ENCODE measurements at regions not wholly inside any gene's neighbourhood (a gene's known extent, or its start where the extent isn't known, plus 50 kb on each side); places are given as distances from the start of the nearest gene placed in this dataset.
"Not testable (repeated sequence)": the region's sequence is repeated elsewhere in the genome, so short reads cannot be mapped to it uniquely, and the experiment has no call there.

- H3K27me3 Mint-ChIP-seq (ENCODE audit: low read depth) = peaks cover 2% of the 10 kb centered on the region
- no peaks in the 10 kb centered on the region for H3K4me1 Mint-ChIP-seq (ENCODE audit: low read depth)
- no peak overlapping the region for H3K27ac Mint-ChIP-seq
- no peak for DNase-seq (ENCODE audit: low spot score)
- H3K36me3 Mint-ChIP-seq (ENCODE audit: low read depth) = no peaks in the 10 kb centered on the region
- H3K4me3 Mint-ChIP-seq = no peak overlapping the region
- no peaks in the 10 kb centered on the region for H3K9me3 Mint-ChIP-seq
Observed at GRCh38 chr10:51006686-51007085, 67.6 kb upstream of the PRKG1 start.

DNA sequence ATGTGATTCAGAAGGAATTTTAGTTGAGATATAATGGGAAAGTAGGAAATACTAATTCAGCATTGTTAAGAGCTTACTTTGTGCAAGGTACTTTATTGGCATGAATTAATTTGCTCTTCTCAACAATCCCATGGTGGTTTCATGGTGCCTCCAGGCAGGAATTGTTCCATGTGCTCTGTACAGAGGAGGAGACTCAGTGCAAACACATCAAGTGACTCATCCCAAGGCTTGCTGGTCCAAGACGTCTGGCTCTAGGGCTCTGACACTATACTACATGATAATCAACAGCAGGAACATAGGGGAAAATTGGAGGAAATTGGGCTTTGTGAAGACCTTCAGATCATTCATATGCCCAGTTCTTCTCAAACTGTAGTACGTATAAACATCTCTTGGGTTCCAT is 66.5 kb upstream of the PRKG1 start:
- Mint-ChIP-seq H3K27ac (no peak overlapping the region), H3K4me3 (no peak overlapping the region), H3K36me3 (ENCODE audit: low read depth) (no peaks in the 10 kb centered on the region), H3K9me3 (no peaks in the 10 kb centered on the region), H3K27me3 (ENCODE audit: low read depth) (peaks cover 2% of the 10 kb centered on the region), H3K4me1 (ENCODE audit: low read depth) (no peaks in the 10 kb centered on the region)
- no peak for DNase-seq (ENCODE audit: low spot score)

GRCh38 chr10:51008346-51008745 is 65.9 kb upstream of the PRKG1 start:
- Mint-ChIP-seq H3K4me3 (no peak overlapping the region), H3K9me3 (no peaks in the 10 kb centered on the region), H3K27me3 (ENCODE audit: low read depth) (peaks cover 2% of the 10 kb centered on the region), H3K27ac (no peak overlapping the region), H3K36me3 (ENCODE audit: low read depth) (no peaks in the 10 kb centered on the region), H3K4me1 (ENCODE audit: low read depth) (no peaks in the 10 kb centered on the region)
- DNase-seq (ENCODE audit: low spot score) = no peak

DNA sequence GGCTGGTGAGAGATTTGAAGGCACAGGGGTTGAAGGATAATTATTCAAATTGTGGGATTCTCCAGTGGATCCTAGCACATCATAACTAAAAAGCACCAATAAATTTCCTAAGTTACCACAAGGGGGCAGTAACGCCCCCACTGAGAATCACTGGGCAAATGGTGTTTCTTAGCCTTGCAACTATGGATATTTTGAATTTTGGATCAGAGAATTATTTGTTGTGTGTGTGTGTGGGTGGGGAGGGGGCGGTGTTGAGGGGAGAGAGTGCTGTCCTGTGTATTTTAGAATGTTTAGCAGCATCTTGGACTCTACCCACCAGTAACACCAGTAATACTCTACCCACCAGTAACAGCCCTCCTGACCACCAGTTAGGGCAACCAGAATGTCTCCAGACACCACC is 63.3 kb upstream of the PRKG1 start:
- Mint-ChIP-seq H3K4me3 (no peak overlapping the region), H3K27me3 (ENCODE audit: low read depth) (peaks cover 4% of the 10 kb centered on the region), H3K4me1 (ENCODE audit: low read depth) (no peaks in the 10 kb centered on the region), H3K36me3 (ENCODE audit: low read depth) (no peaks in the 10 kb centered on the region), H3K9me3 (no peaks in the 10 kb centered on the region), H3K27ac (no peak overlapping the region)
- DNase-seq (ENCODE audit: low spot score) = no peak

- Mint-ChIP-seq H3K27ac (no peak overlapping the region), H3K9me3 (no peaks in the 10 kb centered on the region), H3K4me1 (ENCODE audit: low read depth) (no peaks in the 10 kb centered on the region), H3K4me3 (no peak overlapping the region), H3K36me3 (ENCODE audit: low read depth) (no peaks in the 10 kb centered on the region), H3K27me3 (ENCODE audit: low read depth) (peaks cover 4% of the 10 kb centered on the region)
- no peak for DNase-seq (ENCODE audit: low spot score)
Observed at GRCh38 chr10:51012073-51012472, 62.2 kb upstream of the PRKG1 start.

DNA sequence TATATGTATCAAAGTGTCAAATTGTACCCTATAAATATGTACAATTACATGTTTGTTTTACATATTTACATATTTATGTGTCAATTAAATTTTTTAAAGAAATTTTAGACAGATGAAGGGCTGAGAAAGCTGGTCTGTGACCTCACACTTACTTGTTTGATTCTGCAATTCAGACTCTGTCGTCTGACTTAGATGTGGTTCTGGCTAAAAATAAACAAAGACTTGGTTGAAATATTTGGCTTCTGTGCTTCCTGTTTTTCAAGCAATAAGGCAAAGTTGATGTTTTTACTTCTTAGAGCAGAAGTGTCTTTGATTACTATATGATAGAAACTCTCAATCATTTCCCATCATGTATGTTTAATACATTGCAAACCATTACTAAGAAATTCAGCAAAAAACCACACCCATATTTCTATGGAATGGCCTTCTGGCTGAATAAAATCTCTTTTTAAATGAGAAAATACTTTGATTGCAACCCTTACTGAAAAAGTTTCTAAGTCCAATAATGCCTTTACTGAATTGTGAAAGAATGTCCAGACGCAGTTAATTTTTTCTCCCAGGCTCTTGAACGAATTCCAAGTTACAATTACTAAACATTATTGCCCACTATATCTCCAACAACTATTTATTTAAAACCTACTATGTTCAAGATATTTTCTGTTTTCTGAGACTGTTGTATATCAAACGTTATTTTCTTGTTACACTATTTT is 59.5 kb upstream of the PRKG1 start:
- H3K27me3 Mint-ChIP-seq (ENCODE audit: low read depth) = peaks cover 2% of the 10 kb centered on the region
- H3K36me3 Mint-ChIP-seq (ENCODE audit: low read depth) = no peaks in the 10 kb centered on the region
- H3K4me1 Mint-ChIP-seq (ENCODE audit: low read depth) = no peaks in the 10 kb centered on the region
- no peak overlapping the region for H3K27ac Mint-ChIP-seq
- H3K9me3 Mint-ChIP-seq = no peaks in the 10 kb centered on the region
- DNase-seq (ENCODE audit: low spot score) = no peak
- no peak overlapping the region for H3K4me3 Mint-ChIP-seq

DNA sequence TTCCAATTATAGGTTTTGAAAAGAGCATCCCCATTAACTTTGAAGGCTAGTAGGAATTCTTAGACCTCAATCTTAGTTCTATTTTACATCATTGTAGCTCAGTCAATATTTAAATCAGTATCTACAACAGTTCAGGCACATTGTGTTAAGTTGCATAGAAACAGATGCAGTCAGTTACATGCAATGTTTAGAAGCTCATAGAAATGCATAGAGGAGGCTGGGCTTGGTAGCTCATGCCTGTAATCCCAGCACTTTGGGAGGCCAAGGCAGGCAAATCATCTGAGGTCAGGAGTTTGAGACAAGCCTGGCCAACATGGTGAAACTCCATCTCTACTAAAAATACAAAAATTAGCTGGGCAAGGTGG is 58.9 kb upstream of the PRKG1 start:
- H3K4me3 Mint-ChIP-seq; DNase-seq (ENCODE audit: low spot score); H3K27ac Mint-ChIP-seq; H3K9me3 Mint-ChIP-seq; H3K36me3 Mint-ChIP-seq (ENCODE audit: low read depth); H3K4me1 Mint-ChIP-seq (ENCODE audit: low read depth); H3K27me3 Mint-ChIP-seq (ENCODE audit: low read depth): not testable (repeated sequence)

DNA sequence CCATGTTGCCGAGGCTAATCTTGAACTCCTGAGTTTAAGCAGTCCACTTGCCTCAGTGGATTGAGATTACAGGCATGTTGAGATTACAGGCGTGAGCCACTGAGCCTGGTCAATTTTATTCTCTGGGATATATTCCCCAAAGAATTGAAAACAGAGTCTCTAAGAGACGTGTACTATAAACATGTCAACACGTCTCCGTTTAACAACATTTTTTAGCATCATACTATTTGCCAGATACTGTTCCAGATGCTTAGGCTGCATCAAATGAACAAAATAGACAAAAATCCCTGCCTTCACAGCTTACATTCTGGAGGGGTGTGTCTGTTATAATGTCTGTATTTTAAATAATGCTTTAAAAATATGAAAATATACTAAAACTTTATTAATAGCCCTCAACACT is 54.1 kb upstream of the PRKG1 start:
- Mint-ChIP-seq H3K9me3 (no peaks in the 10 kb centered on the region), H3K4me1 (ENCODE audit: low read depth) (no peaks in the 10 kb centered on the region), H3K36me3 (ENCODE audit: low read depth) (no peaks in the 10 kb centered on the region), H3K27ac (no peak overlapping the region), H3K4me3 (no peak overlapping the region), H3K27me3 (ENCODE audit: low read depth) (no peaks in the 10 kb centered on the region)
- DNase-seq (ENCODE audit: low spot score) = no peak

DNA sequence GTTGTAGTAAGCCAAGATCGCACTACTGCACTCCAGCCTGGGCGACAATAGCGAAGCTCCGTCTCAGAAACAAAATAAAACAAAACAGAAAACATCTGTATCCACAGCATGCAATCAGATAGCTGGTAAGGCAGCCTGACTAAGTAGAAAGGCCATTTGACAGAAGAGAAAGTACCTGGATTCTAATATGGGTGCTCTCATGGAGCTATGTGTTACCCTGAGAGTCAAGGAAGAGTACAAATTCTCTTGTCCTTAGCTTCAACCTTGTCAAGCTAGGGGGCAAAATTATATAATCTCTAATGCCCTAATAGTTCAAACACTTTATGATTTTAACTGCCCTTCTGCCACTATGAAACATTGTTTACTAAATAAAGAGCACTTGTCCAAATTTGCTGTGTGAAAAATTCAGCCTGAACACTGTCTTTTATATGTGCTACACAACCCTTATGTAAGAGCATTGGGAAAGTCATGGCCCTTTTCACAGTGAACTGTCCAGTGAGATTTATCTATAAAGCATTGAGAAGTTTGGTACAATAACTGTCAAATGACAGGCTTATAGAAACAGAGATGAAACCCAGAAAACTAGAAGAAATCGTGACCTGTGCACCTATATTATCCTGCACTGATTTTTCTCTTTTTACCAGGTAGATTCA is 51.2 kb upstream of the PRKG1 start:
- Mint-ChIP-seq H3K36me3 (ENCODE audit: low read depth) (no peaks in the 10 kb centered on the region), H3K4me3 (no peak overlapping the region), H3K4me1 (ENCODE audit: low read depth) (no peaks in the 10 kb centered on the region), H3K9me3 (no peaks in the 10 kb centered on the region), H3K27me3 (ENCODE audit: low read depth) (no peaks in the 10 kb centered on the region), H3K27ac (no peak overlapping the region)
- DNase-seq (ENCODE audit: low spot score) = no peak

DNA sequence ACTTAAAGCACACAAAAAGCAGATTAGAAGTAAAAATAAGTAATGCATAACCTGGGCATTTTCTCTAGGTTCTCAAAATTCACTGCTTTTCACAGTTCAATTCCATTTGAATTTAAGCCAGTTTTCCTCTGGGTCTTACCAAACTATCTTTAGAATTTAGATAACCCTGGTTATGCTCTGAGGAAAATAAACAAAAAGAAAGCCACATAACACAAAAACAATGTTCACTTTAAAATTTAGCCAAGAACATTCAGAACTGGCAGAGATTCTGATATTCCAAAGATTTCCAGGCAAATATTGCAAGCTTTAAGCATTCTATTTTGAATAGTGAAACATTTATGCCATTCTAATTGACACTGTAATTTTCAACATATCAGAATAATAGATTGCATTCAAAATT is 50.7 kb upstream of the PRKG1 start:
- Mint-ChIP-seq H3K4me1 (ENCODE audit: low read depth) (no peaks in the 10 kb centered on the region), H3K36me3 (ENCODE audit: low read depth) (no peaks in the 10 kb centered on the region), H3K9me3 (no peaks in the 10 kb centered on the region), H3K27me3 (ENCODE audit: low read depth) (no peaks in the 10 kb centered on the region), H3K27ac (no peak overlapping the region), H3K4me3 (no peak overlapping the region)
- no peak for DNase-seq (ENCODE audit: low spot score)
